ENCODE measurements at regions not wholly inside any gene's neighbourhood (a gene's known extent, or its start where the extent isn't known, plus 50 kb on each side); places are given as distances from the start of the nearest gene placed in this dataset.

DNA sequence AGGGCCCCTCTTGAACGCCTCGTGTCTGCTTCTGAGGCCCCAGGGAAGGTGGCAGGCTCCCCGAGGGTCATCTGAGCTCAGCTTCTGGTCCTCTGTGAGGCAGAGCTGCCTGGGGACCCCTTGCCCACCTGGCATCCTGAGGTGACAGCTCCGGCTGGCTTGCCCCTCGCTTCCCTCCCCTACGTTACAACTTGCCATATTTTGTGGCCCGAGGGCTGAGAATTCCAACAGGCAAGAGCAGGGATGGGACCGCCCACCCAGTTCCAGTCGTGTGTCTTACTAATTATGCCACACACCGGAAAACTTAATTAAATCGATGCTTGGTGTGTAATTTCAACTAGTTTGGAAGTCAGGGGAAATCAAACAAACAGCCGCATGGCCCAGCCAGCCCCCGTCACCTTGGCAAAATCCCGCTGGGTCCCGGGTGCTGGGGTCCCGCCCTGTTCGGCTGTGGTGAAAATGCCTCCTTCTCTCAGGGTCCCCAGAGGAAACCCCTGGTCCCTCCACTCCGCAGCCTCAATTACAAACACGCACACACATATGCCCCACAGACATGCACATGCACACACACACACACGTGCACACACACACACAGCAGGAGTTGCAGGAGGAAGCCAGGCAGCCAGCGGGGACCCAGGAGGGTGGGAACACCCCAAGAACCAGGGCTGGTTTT is 221.0 kb upstream of the IER5L start:
- TF ChIP-seq ZNF274 (IDR thresholded peaks at IDR 0.05; ENCODE audit: low read depth, low read length) (no peak), YY1 (IDR thresholded peaks at IDR 0.05; ENCODE audit: insufficient read depth, insufficient read length) (no peak), SUZ12 (IDR thresholded peaks at IDR 0.05; ENCODE audit: extremely low read depth, insufficient read depth, insufficient read length) (no peak)
